Suppressor macrophage treated with lipopolysaccharide for 4 hours (primary cell): ENCODE measurements at regions not wholly inside any gene's neighbourhood (a gene's known extent, or its start where the extent isn't known, plus 50 kb on each side); places are given as distances from the start of the nearest gene placed in this dataset.
A peak's percentile ranks its signal among the peaks of the same experiment; 100 is the strongest.

Experiments
- DNase-seq: peaks from one replicate; pipeline ENCODE4 v3.0.0-alpha.2; 2020

- no peak for DNase-seq
Measured at GRCh38 chr9:81532251-81532650, 157.1 kb downstream of the TLE1 start.

- no peak for DNase-seq
Measured at GRCh38 chr9:81531511-81531910, 157.8 kb downstream of the TLE1 start.

GRCh38 chr9:81530846-81531245, 158.5 kb downstream of the TLE1 start:
- DNase-seq = peak; percentile 28

- DNase-seq = peak; percentile 85
Measured at GRCh38 chr9:81530310-81530810, 159.0 kb downstream of the TLE1 start.

- DNase-seq = peak; percentile 72
Measured at GRCh38 chr9:81529556-81530193, 159.7 kb downstream of the TLE1 start.

GRCh38 chr9:81526587-81526986, 162.8 kb downstream of the TLE1 start:
- DNase-seq = peak; percentile 80

- peak; percentile 65 for DNase-seq
Measured at GRCh38 chr9:81522716-81523551, 166.4 kb downstream of the TLE1 start.

- no peak for DNase-seq
Measured at GRCh38 chr9:81521892-81522291, 167.5 kb downstream of the TLE1 start.

- DNase-seq = no peak
Measured at GRCh38 chr9:81519816-81520495, 169.4 kb downstream of the TLE1 start.

- no peak for DNase-seq
Measured at GRCh38 chr9:81517954-81518353, 171.4 kb downstream of the TLE1 start.

- DNase-seq = peak; percentile 50
Measured at GRCh38 chr9:81513059-81513458, 176.3 kb downstream of the TLE1 start.

GRCh38 chr9:81512641-81513040, 176.7 kb downstream of the TLE1 start:
- DNase-seq = no peak

GRCh38 chr9:81508476-81508875, 180.9 kb downstream of the TLE1 start:
- no peak for DNase-seq

- no peak for DNase-seq
Measured at GRCh38 chr9:81506941-81507864, 182.1 kb downstream of the TLE1 start.

- no peak for DNase-seq
Measured at GRCh38 chr9:81499594-81499993, 189.8 kb downstream of the TLE1 start.

- DNase-seq = no peak
Measured at GRCh38 chr9:81499021-81499454, 190.3 kb downstream of the TLE1 start.

GRCh38 chr9:81498576-81498975, 190.8 kb downstream of the TLE1 start:
- no peak for DNase-seq

GRCh38 chr9:81497091-81497490, 192.3 kb downstream of the TLE1 start:
- DNase-seq = no peak

- no peak for DNase-seq
Measured at GRCh38 chr9:81492710-81493447, 196.5 kb downstream of the TLE1 start.

- DNase-seq = no peak
Measured at GRCh38 chr9:81490605-81491331, 198.6 kb downstream of the TLE1 start.

- no peak for DNase-seq
Measured at GRCh38 chr9:81489046-81489445, 200.3 kb downstream of the TLE1 start.
